Right lobe of liver (tissue), 6 donors: ENCODE measurements at regions not wholly inside any gene's neighbourhood (a gene's known extent, or its start where the extent isn't known, plus 50 kb on each side); places are given as distances from the start of the nearest gene placed in this dataset.

ENCODE experiments used
- ATAC-seq, 4 donors: fragments of 200-7000 bp; cut with Tn5 transposase; one replicate each; pipeline ENCODE4 v1.9.1; 2020; ENCODE audit warnings: mild to moderate bottlenecking in 4 of 4, moderate library complexity in 4 of 4
- DNase-seq, 3 donors: peaks; one replicate each; pipeline ENCODE4 v3.0.0-alpha.2; 2020
- H3K27ac ChIP-seq, 3 donors: fragments of 200-600 bp; one replicate each; pipeline ENCODE4 v1.8.0; 2022
- H3K27me3 ChIP-seq, 2 donors: fragments of 200-600 bp; one replicate each; pipeline ENCODE4 v1.8.0; 2022
- H3K36me3 ChIP-seq, 4 donors: fragments of 200-600 bp; sonication (generic) in 1 of 4; one replicate each; pipeline versions ENCODE4 v1.5.1 to v1.8.0; 2017 to 2022; ENCODE audit warnings: control low read depth in 1 of 4
- H3K4me1 ChIP-seq, 4 donors: fragments of 200-600 bp; sonication (generic) in 1 of 4; one replicate each; pipeline versions ENCODE4 v1.5.1 to v1.8.0; 2017 to 2022; ENCODE audit warnings: control low read depth in 1 of 4
- H3K4me3 ChIP-seq, 3 donors: fragments of 200-600 bp; one replicate each; pipeline ENCODE4 v1.8.0; 2022
- H3K9me3 ChIP-seq, 4 donors: fragments of 200-600 bp; sonication (generic) in 1 of 4; one replicate each; pipeline versions ENCODE4 v1.5.1 to v1.8.0; 2017 to 2022; ENCODE audit warnings: control low read depth in 1 of 4
- CTCF ChIP-seq, 4 donors: fragments of 200-600 bp in 3 of 4; fragments of 450-650 bp in 1 of 4; IDR thresholded peaks; one replicate each; pipeline versions ENCODE4 v1.5.1 to v1.8.0; 2016 to 2022; ENCODE audit warnings: antibody characterized with exemption in 4 of 4, mild to moderate bottlenecking in 2 of 4
- POLR2A ChIP-seq: fragments of 450-650 bp; IDR thresholded peaks from one replicate; pipeline ENCODE4 v1.6.1; 2017; ENCODE audit warnings: antibody characterized with exemption, mild to moderate bottlenecking
- WGBS: methylation state at CpG from one replicate; pipeline ENCODE4 v1.1.6; 2018; ENCODE audit warnings: low coverage, low lambda C conversion rate; ENCODE audit not compliant: insufficient coverage; ENCODE audit errors: missing lambda C conversion rate; 5-methylcytosine and 5-hydroxymethylcytosine counted together
- intact Hi-C, 2 donors: fragments of 100-400 bp; cut with DNase I; formaldehyde crosslinking; loops; one replicate each; pipeline versions ENCODE4 v1.11.2 to v1.14.1; 2022
- donor health status: DM: no; HTN: yes; CAD: no.
- donor health status: DM: no; HTN: no; CAD: no.
- donor health status: DM: no; HTN: no; CAD: no.
- donor health status: DM: no; HTN: yes; CAD: no.
- donor health status: DM: no; HTN: yes; CAD: no.

GRCh38 chr20:43392561-43392960, 65.1 kb upstream of the SRSF6 start:
- no peak overlapping the region for H3K27ac ChIP-seq
- DNase-seq (no peak), ATAC-seq (no peak)
- no peaks in the 10 kb centered on the region for H3K27me3 ChIP-seq
- H3K36me3 ChIP-seq = no peaks in the 10 kb centered on the region
- intact Hi-C loops = no loop called here
- H3K4me1 ChIP-seq = no peaks in the 10 kb centered on the region
- TF ChIP-seq POLR2A = no peak
- no peak for TF ChIP-seq CTCF (IDR thresholded peaks at IDR 0.05)
- no peak overlapping the region for H3K4me3 ChIP-seq
- 80% methylated on average over 2 of the region's 5 CpGs for WGBS
- no peaks in the 10 kb centered on the region for H3K9me3 ChIP-seq

DNA sequence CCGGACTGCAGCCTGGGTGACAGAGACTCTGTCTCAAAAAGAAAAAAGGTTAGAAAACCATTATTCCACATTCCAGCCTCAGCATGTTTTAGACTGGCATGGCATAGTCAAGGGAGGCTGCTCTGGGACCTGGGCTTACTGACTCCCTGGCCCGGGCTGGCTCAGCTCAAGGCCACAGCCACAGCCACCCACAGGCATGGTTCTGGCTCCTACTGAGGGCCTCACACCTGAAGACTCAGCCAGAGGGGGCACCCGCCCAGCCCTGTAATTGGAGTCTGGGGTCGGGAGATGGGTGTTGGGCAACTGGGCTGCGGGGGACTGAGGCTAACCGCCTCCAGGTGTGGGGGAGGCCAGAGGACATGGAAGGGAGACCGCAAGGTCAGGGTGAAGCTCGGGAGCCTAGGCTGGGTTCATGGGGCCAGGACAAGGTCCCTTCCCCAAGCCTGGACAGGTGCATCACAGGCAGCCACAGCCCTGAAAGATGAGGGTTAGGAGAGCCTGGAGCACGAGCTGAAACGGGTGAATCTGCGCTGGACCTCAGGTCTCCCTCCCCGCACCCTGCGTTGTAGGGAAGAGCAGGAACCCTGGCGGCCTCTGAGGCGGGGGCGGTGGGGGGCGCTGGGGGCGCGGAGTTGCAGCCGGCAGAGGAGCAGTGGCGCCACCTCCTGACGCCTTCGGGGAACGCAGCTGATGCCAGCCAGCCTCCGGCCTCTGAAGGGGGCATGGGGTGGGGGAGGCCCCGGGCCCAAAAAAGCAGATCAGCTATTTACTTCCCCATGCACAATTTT, 67.7 kb upstream of the SRSF6 start:
- no peaks in the 10 kb centered on the region for H3K27me3 ChIP-seq
- TF ChIP-seq POLR2A (no peak), CTCF (IDR thresholded peaks at IDR 0.05) (peak in 1 of 4 donors; percentile 10)
- intact Hi-C loops = no loop called here
- H3K9me3 ChIP-seq = no peaks in the 10 kb centered on the region
- H3K36me3 ChIP-seq = no peaks in the 10 kb centered on the region
- WGBS = 12% methylated on average over 16 of the region's 26 CpGs
- H3K4me1 ChIP-seq = no peaks in the 10 kb centered on the region
- H3K4me3 ChIP-seq = no peak overlapping the region
- H3K27ac ChIP-seq = no peak overlapping the region
- ATAC-seq (peak in 1 of 4 donors; percentile 18), DNase-seq (no peak)

DNA sequence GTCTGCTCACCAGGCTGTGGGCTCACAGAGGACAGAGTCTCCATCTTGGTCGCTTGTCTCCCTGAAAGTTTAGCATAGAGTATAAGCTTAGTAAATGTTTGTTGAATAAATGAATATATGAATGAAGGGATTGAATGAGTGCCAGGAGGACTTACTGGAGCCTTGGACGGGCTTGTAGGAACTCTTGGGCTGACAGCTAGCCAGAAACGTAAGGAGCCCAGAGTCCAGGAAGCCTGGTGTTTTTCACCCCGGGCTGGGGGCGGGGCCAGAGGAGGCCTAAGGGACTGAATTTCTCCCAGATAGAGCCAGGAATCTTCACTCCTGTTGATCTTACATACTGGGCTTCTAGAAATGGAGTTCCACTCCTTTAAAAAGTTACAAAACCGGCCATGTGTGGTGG, 68.5 kb upstream of the SRSF6 start:
- WGBS = 33% methylated on average over 2 of the region's 6 CpGs
- H3K4me1 ChIP-seq = no peaks in the 10 kb centered on the region
- ATAC-seq = no peak
- no peak for DNase-seq
- intact Hi-C loops = no loop called here
- no peaks in the 10 kb centered on the region for H3K27me3 ChIP-seq
- no peak overlapping the region for H3K27ac ChIP-seq
- no peak overlapping the region for H3K4me3 ChIP-seq
- TF ChIP-seq CTCF (IDR thresholded peaks at IDR 0.05) = no peak
- TF ChIP-seq POLR2A = no peak
- H3K9me3 ChIP-seq = no peaks in the 10 kb centered on the region
- no peaks in the 10 kb centered on the region for H3K36me3 ChIP-seq

- no peak for TF ChIP-seq POLR2A
- TF ChIP-seq CTCF (IDR thresholded peaks at IDR 0.05) = no peak
- H3K9me3 ChIP-seq = no peaks in the 10 kb centered on the region
- no peak overlapping the region for H3K4me3 ChIP-seq
- no peak for DNase-seq
- 31% methylated on average over 14 of the region's 14 CpGs for WGBS
- intact Hi-C loops = no loop called here
- no peaks in the 10 kb centered on the region for H3K36me3 ChIP-seq
- ATAC-seq = peak in 1 of 4 donors; percentile 54
- no peaks in the 10 kb centered on the region for H3K27me3 ChIP-seq
- H3K27ac ChIP-seq = no peak overlapping the region
- no peaks in the 10 kb centered on the region for H3K4me1 ChIP-seq
Observed at GRCh38 chr20:43388268-43389002, 69.3 kb upstream of the SRSF6 start.
